ENCODE measurements at regions not wholly inside any gene's neighbourhood (a gene's known extent, or its start where the extent isn't known, plus 50 kb on each side); places are given as distances from the start of the nearest gene placed in this dataset.

GRCh38 chr6:163706500-163707087 lies 292.1 kb downstream of the QKI start:
- TF ChIP-seq CTCF (conservative IDR thresholded peaks at IDR 0.05; ENCODE audit: low read length) (no peak), EZH2phosphoT487 (IDR thresholded peaks at IDR 0.05; ENCODE audit: borderline replicate concordance) (no peak)
